Hematopoietic multipotent progenitor cell treated with erythropoietin and hydrocortisone succinate and interleukin-3 and kit ligand, for 4 days (in vitro differentiated cells): ENCODE measurements at regions not wholly inside any gene's neighbourhood (a gene's known extent, or its start where the extent isn't known, plus 50 kb on each side); places are given as distances from the start of the nearest gene placed in this dataset.

Experiments
- DNase-seq: peaks from one replicate; pipeline ENCODE4 v3.0.0-alpha.2; 2015

GRCh38 chr4:163895378-163896005 lies 401.0 kb downstream of the TMA16 start:
- DNase-seq, result peak; percentile 82

GRCh38 chr4:163901319-163901718 lies 406.8 kb downstream of the TMA16 start:
- DNase-seq, result no peak

GRCh38 chr4:163902417-163902816 lies 407.9 kb downstream of the TMA16 start:
- DNase-seq, result no peak

GRCh38 chr4:163911891-163912290 lies 417.4 kb downstream of the TMA16 start:
- DNase-seq, result no peak

GRCh38 chr4:163913571-163913970 lies 419.1 kb downstream of the TMA16 start:
- peak; percentile 8 for DNase-seq

GRCh38 chr4:163915896-163916295 lies 421.4 kb downstream of the TMA16 start:
- no peak for DNase-seq

GRCh38 chr4:163920426-163920825 lies 425.9 kb downstream of the TMA16 start:
- DNase-seq, result no peak

- DNase-seq, result peak; percentile 15
Observed at GRCh38 chr4:163922302-163922701, 427.8 kb downstream of the TMA16 start.

GRCh38 chr4:163923092-163923491 lies 428.6 kb downstream of the TMA16 start:
- DNase-seq, result no peak

- DNase-seq, result no peak
Observed at GRCh38 chr4:163930086-163930485, 435.6 kb downstream of the TMA16 start.

- DNase-seq, result no peak
Observed at GRCh38 chr4:163932504-163932903, 438.0 kb downstream of the TMA16 start.

- no peak for DNase-seq
Observed at GRCh38 chr4:163939597-163939996, 445.1 kb downstream of the TMA16 start.

- no peak for DNase-seq
Observed at GRCh38 chr4:163941221-163941905, 446.9 kb downstream of the TMA16 start.

GRCh38 chr4:163948920-163949455 lies 454.5 kb downstream of the TMA16 start:
- no peak for DNase-seq

GRCh38 chr4:163949976-163950601 lies 455.6 kb downstream of the TMA16 start:
- DNase-seq, result no peak

- no peak for DNase-seq
Observed at GRCh38 chr4:163955288-163955687, 460.8 kb downstream of the TMA16 start.

- DNase-seq, result no peak
Observed at GRCh38 chr4:163958751-163959150, 464.3 kb downstream of the TMA16 start.

- peak; percentile 27 for DNase-seq
Observed at GRCh38 chr4:163959932-163960331, 465.4 kb downstream of the TMA16 start.

GRCh38 chr4:163966612-163967011 lies 472.1 kb downstream of the TMA16 start:
- DNase-seq, result no peak

- no peak for DNase-seq
Observed at GRCh38 chr4:163967263-163967662, 472.8 kb downstream of the TMA16 start.

GRCh38 chr4:163967710-163968109 lies 473.2 kb downstream of the TMA16 start:
- DNase-seq, result no peak

- DNase-seq, result no peak
Observed at GRCh38 chr4:163969291-163969690, 474.8 kb downstream of the TMA16 start.

- no peak for DNase-seq
Observed at GRCh38 chr4:163976588-163976987, 482.1 kb downstream of the TMA16 start.

GRCh38 chr4:163988391-163988790 lies 493.9 kb downstream of the TMA16 start:
- DNase-seq, result no peak
